ENCODE measurements at regions not wholly inside any gene's neighbourhood (a gene's known extent, or its start where the extent isn't known, plus 50 kb on each side); places are given as distances from the start of the nearest gene placed in this dataset.

DNA sequence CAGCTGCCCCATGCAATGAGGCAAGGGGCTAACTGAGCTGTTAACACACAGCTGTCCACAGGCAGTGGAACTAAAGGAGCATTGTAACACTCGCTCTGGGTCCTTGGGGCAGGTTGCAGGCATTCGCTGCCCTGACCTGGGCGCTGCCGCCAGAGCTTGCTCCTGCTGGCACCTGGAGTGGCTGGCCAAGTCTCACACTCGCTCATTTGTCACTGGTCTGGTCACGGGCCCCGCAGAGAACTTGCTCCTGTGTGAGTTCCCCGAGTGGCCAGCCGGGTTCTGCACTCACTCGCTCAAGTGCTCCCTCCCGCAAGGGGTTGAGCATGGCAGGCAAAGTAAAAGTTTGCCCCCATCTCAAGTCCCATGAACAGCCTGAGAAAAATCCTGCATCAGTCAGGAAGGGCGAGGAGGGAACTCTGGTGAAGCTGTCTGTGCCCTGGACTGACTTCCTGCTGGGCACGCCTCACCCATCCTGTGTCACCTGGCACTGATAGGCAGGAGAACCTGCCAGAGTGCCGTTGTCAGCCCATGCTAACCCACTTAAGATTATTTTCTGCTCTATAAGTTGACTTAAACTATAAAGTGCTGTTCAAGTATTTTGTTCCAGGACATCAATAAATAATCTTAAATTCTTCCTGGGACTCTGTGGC, 934.8 kb upstream of the GYPC start:
- TF ChIP-seq, protein P1, sequence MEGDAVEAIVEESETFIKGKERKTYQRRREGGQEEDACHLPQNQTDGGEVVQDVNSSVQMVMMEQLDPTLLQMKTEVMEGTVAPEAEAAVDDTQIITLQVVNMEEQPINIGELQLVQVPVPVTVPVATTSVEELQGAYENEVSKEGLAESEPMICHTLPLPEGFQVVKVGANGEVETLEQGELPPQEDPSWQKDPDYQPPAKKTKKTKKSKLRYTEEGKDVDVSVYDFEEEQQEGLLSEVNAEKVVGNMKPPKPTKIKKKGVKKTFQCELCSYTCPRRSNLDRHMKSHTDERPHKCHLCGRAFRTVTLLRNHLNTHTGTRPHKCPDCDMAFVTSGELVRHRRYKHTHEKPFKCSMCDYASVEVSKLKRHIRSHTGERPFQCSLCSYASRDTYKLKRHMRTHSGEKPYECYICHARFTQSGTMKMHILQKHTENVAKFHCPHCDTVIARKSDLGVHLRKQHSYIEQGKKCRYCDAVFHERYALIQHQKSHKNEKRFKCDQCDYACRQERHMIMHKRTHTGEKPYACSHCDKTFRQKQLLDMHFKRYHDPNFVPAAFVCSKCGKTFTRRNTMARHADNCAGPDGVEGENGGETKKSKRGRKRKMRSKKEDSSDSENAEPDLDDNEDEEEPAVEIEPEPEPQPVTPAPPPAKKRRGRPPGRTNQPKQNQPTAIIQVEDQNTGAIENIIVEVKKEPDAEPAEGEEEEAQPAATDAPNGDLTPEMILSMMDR (conservative IDR thresholded peaks at IDR 0.05), result no peak
- no peak for TF ChIP-seq EZH2 (IDR thresholded peaks at IDR 0.05; ENCODE audit: low read depth)

All from PC-9 (cell line).